H9 (cell line): ENCODE measurements at regions not wholly inside any gene's neighbourhood (a gene's known extent, or its start where the extent isn't known, plus 50 kb on each side); places are given as distances from the start of the nearest gene placed in this dataset.

Source experiments
- DNase-seq: peaks from one replicate; pipeline ENCODE4 v3.0.0-alpha.2; 2017
- H2AFZ ChIP-seq: one replicate; pipeline ENCODE4 v1.6.1; 2013; ENCODE audit warnings: mild to moderate bottlenecking, low read length, control low read depth, moderate library complexity
- H2AK5ac ChIP-seq: 2 replicates; pipeline ENCODE4 v1.6.1; 2013; ENCODE audit warnings: low read length, control low read depth, mixed read lengths; ENCODE audit not compliant: insufficient read length
- H2BK120ac ChIP-seq: one replicate; pipeline ENCODE4 v1.6.1; 2013; ENCODE audit warnings: low read depth, mild to moderate bottlenecking, low read length, control low read depth, inconsistent platforms; ENCODE audit not compliant: poor library complexity, severe bottlenecking
- H2BK12ac ChIP-seq: 2 replicates; pipeline ENCODE4 v1.6.1; 2013; ENCODE audit warnings: low read length, control low read depth, mixed read lengths, low read depth; ENCODE audit not compliant: insufficient read length
- H2BK15ac ChIP-seq: 2 replicates; pipeline ENCODE4 v1.6.1; 2013; ENCODE audit warnings: low read depth, low read length, control low read depth
- H2BK20ac ChIP-seq: one replicate; pipeline ENCODE4 v1.6.1; 2013; ENCODE audit warnings: low read depth, mild to moderate bottlenecking, low read length, control low read depth, inconsistent platforms; ENCODE audit not compliant: poor library complexity, severe bottlenecking
- H2BK5ac ChIP-seq: 2 replicates; pipeline ENCODE4 v1.6.1; 2013; ENCODE audit warnings: low read length, control low read depth, mixed read lengths; ENCODE audit not compliant: insufficient read length
- H3K14ac ChIP-seq: 2 replicates; pipeline ENCODE4 v1.6.1; 2013; ENCODE audit warnings: low read length, control low read depth; ENCODE audit not compliant: insufficient read depth
- H3K18ac ChIP-seq: 2 replicates; pipeline ENCODE4 v1.6.1; 2013; ENCODE audit warnings: low read depth, mild to moderate bottlenecking, mixed read lengths, low read length, control low read depth; ENCODE audit not compliant: insufficient read length
- H3K23ac ChIP-seq: 2 replicates; pipeline ENCODE4 v1.6.1; 2013; ENCODE audit warnings: low read length, control low read depth, mixed read lengths, low read depth; ENCODE audit not compliant: insufficient read length
- H3K23me2 ChIP-seq: 2 replicates; pipeline ENCODE4 v1.6.1; 2013; ENCODE audit warnings: low read depth, mild to moderate bottlenecking, mixed read lengths, low read length, control low read depth; ENCODE audit not compliant: insufficient read length, poor library complexity, severe bottlenecking
- H3K27ac ChIP-seq: 2 replicates; pipeline ENCODE4 v1.5.1; 2013; ENCODE audit warnings: low read length, control low read depth, mixed read lengths, low read depth; ENCODE audit not compliant: insufficient read length
- H3K27me3 ChIP-seq: 2 replicates; pipeline ENCODE4 v1.6.1; 2013; ENCODE audit warnings: low read length, control low read depth, inconsistent platforms; ENCODE audit not compliant: insufficient read depth
- H3K4ac ChIP-seq: 2 replicates; pipeline ENCODE4 v1.6.1; 2013; ENCODE audit warnings: low read depth, mild to moderate bottlenecking, control low read depth, inconsistent platforms, low read length, moderate library complexity
- H3K4me1 ChIP-seq: 2 replicates; pipeline ENCODE4 v1.6.1; 2013; ENCODE audit warnings: low read length, control low read depth, inconsistent platforms; ENCODE audit not compliant: insufficient read depth
- H3K4me2 ChIP-seq: 2 replicates; pipeline ENCODE4 v1.6.1; 2013; ENCODE audit warnings: low read length, control low read depth, mixed read lengths; ENCODE audit not compliant: insufficient read length, insufficient read depth
- H3K56ac ChIP-seq: 2 replicates; pipeline ENCODE4 v1.6.1; 2013; ENCODE audit warnings: low read depth, mild to moderate bottlenecking, mixed read lengths, low read length, control low read depth; ENCODE audit not compliant: insufficient read length
- H3K79me1 ChIP-seq: 2 replicates; pipeline ENCODE4 v1.6.1; 2013; ENCODE audit warnings: low read depth, mild to moderate bottlenecking, moderate library complexity, low read length, control low read depth, inconsistent platforms; ENCODE audit not compliant: insufficient read depth, poor library complexity, severe bottlenecking
- H3K79me2 ChIP-seq: 2 replicates; pipeline ENCODE4 v1.6.1; 2013; ENCODE audit warnings: low read length, control low read depth, inconsistent platforms; ENCODE audit not compliant: insufficient read depth
- H3K9ac ChIP-seq: 2 replicates; pipeline ENCODE4 v1.6.1; 2013; ENCODE audit warnings: low read length, control low read depth, mixed read lengths; ENCODE audit not compliant: insufficient read length; ENCODE audit errors: extremely low read depth
- H3K9me3 ChIP-seq: one replicate; pipeline ENCODE4 v1.6.1; 2013; ENCODE audit warnings: low read depth, low read length, inconsistent platforms; ENCODE audit not compliant: control insufficient read depth
- H3T11ph ChIP-seq: one replicate; pipeline ENCODE4 v1.6.1; 2013; ENCODE audit warnings: mild to moderate bottlenecking, low read length, control low read depth, inconsistent platforms
- H4K20me1 ChIP-seq: one replicate; pipeline ENCODE4 v1.6.1; 2013; ENCODE audit not compliant: control insufficient read depth, insufficient read length, insufficient read depth
- H4K5ac ChIP-seq: 2 replicates; pipeline ENCODE4 v1.6.1; 2013; ENCODE audit warnings: low read depth, mild to moderate bottlenecking, mixed read lengths, low read length, control low read depth; ENCODE audit not compliant: insufficient read length
- H4K8ac ChIP-seq: replicated peaks from 2 replicates; pipeline ENCODE4 v1.6.1; 2013; ENCODE audit warnings: low read length, control low read depth, mixed read lengths, low read depth; ENCODE audit not compliant: insufficient read length
- H4K91ac ChIP-seq: 2 replicates; pipeline ENCODE4 v1.6.1; 2013; ENCODE audit warnings: low read depth, mild to moderate bottlenecking, moderate library complexity, mixed read lengths, low read length, control low read depth; ENCODE audit not compliant: insufficient read length
- H3K27ac Mint-ChIP-seq, 3 experiments: 2 replicates in 2 of 3; 3 replicates in 1 of 3; pipeline ENCODE4 v1.8.0; 2020 to 2021; ENCODE audit warnings: mixed read lengths in 3 of 3, mild to moderate bottlenecking in 1 of 3, moderate library complexity in 1 of 3
- H3K27me3 Mint-ChIP-seq: 2 replicates; pipeline ENCODE4 v1.8.0; 2021; ENCODE audit warnings: low read depth, mild to moderate bottlenecking, moderate library complexity, mixed read lengths
- H3K36me3 Mint-ChIP-seq, 3 experiments: 2 replicates in 2 of 3; 3 replicates in 1 of 3; pipeline ENCODE4 v1.8.0; 2020 to 2021; ENCODE audit warnings: low read depth in 3 of 3, mixed read lengths in 3 of 3; ENCODE audit not compliant: insufficient read depth in 1 of 3
- H3K4me1 Mint-ChIP-seq, 2 experiments: 2 replicates each; pipeline ENCODE4 v1.8.0; 2020; ENCODE audit warnings: mixed read lengths in 2 of 2
- H3K4me3 Mint-ChIP-seq, 2 experiments: 2 replicates in 1 of 2; 3 replicates in 1 of 2; pipeline ENCODE4 v1.8.0; 2020 to 2021; ENCODE audit warnings: mild to moderate bottlenecking in 2 of 2, mixed read lengths in 2 of 2, moderate library complexity in 1 of 2
- H3K9me3 Mint-ChIP-seq, 2 experiments: 2 replicates in 1 of 2; 3 replicates in 1 of 2; pipeline ENCODE4 v1.8.0; 2020; ENCODE audit warnings: mild to moderate bottlenecking in 2 of 2, mixed read lengths in 2 of 2, moderate library complexity in 1 of 2
- CTCF ChIP-seq: fragments of 200-600 bp; sonication (generic); conservative IDR thresholded peaks from 3 replicates; pipeline ENCODE4 v1.8.0; 2021; ENCODE audit warnings: antibody characterized with exemption, mild to moderate bottlenecking
- WGBS: extraction: QIAGEN DNeasy Blood & Tissue Kit; methylation state at CpG from one replicate; pipeline ENCODE4 v1.1.7; 2013; ENCODE audit warnings: missing lambda C conversion rate, low lambda C conversion rate, mixed read lengths; ENCODE audit not compliant: insufficient read length; ENCODE audit errors: extremely low coverage; 5-methylcytosine and 5-hydroxymethylcytosine counted together

- Histone ChIP-seq H2BK15ac (no peak overlapping the region), H3K9me3 (no peaks in the 10 kb centered on the region), H3K56ac (no peak overlapping the region), H3K4ac (no peak overlapping the region), H4K5ac (no peak overlapping the region), H2BK5ac (no peak overlapping the region), H2AFZ (no peak overlapping the region), H3K79me1 (no peaks in the 10 kb centered on the region), H3K23me2 (no peaks in the 10 kb centered on the region), H3T11ph (no peak overlapping the region), H4K20me1 (no peaks in the 10 kb centered on the region), H3K14ac (no peak overlapping the region), H2BK12ac (no peak overlapping the region), H3K23ac (no peak overlapping the region), H3K9ac (no peak overlapping the region), H3K18ac (no peak overlapping the region), H2AK5ac (no peak overlapping the region), H4K91ac (no peak overlapping the region), H4K8ac (no peak overlapping the region), H3K27ac (no peak overlapping the region), H3K4me2 (peak overlapping the region; percentile 35), H3K4me1 (peaks cover 6% of the 10 kb centered on the region), H2BK120ac (no peak overlapping the region), H3K79me2 (no peaks in the 10 kb centered on the region), H2BK20ac (no peak overlapping the region), H3K27me3 (no peaks in the 10 kb centered on the region)
- no CpG with 5 or more reads among the region's 2 CpGs for WGBS
- H3K4me3 Mint-ChIP-seq: peak overlapping the region in 1 of 2 experiments; percentile 0; a peak in 1 of 5 replicates
- peak overlapping the region in 1 of 3 experiments; percentile 17; a peak in 2 of 7 replicates for H3K27ac Mint-ChIP-seq
- H3K36me3 Mint-ChIP-seq: no peaks in the 10 kb centered on the region
- H3K4me1 Mint-ChIP-seq: peaks cover 22 to 28% of the 10 kb centered on the region in 2 experiments
- no peaks in the 10 kb centered on the region; a peak in 1 of 5 replicates for H3K9me3 Mint-ChIP-seq
- TF ChIP-seq CTCF: no peak
- no peak for DNase-seq
- no peaks in the 10 kb centered on the region; the same call in 1 of the 2 replicates for H3K27me3 Mint-ChIP-seq
Observed at GRCh38 chr4:55272102-55272501, 73.9 kb upstream of the SRD5A3 start.
